Lung (tissue), 11 donors: ENCODE measurements at regions not wholly inside any gene's neighbourhood (a gene's known extent, or its start where the extent isn't known, plus 50 kb on each side); places are given as distances from the start of the nearest gene placed in this dataset.

Source experiments
- ATAC-seq: fragments of 200-7000 bp; cut with Tn5 transposase; one replicate; pipeline ENCODE4 v1.9.1; 2020; ENCODE audit warnings: moderate number of reproducible peaks; ENCODE audit not compliant: insufficient read depth, low FRiP score
- DNase-seq, 3 donors: peaks; one replicate each; pipeline ENCODE4 v3.0.0-alpha.2; 2013 to 2017
- H3K27ac ChIP-seq, 2 donors: one replicate each; pipeline ENCODE4 v1.5.1; 2013; ENCODE audit warnings: mild to moderate bottlenecking in 2 of 2, moderate library complexity in 2 of 2, control low read depth in 1 of 2, inconsistent platforms in 1 of 2, low read depth in 1 of 2, low read length in 1 of 2
- H3K27me3 ChIP-seq, 3 donors: one replicate each; pipeline ENCODE4 v1.5.1; 2013; ENCODE audit warnings: low read length in 2 of 3; ENCODE audit not compliant: control insufficient read depth in 3 of 3, insufficient read depth in 3 of 3
- H3K36me3 ChIP-seq, 4 donors: one replicate each; pipeline ENCODE4 v1.5.1; 2013; ENCODE audit warnings: low read length in 4 of 4, mild to moderate bottlenecking in 1 of 4, moderate library complexity in 1 of 4; ENCODE audit not compliant: control insufficient read depth in 4 of 4, insufficient read depth in 4 of 4
- H3K4me1 ChIP-seq, 5 donors: one replicate each; pipeline ENCODE4 v1.5.1; 2013; ENCODE audit warnings: low read length in 5 of 5, mild to moderate bottlenecking in 2 of 5, moderate library complexity in 1 of 5; ENCODE audit not compliant: control insufficient read depth in 5 of 5, insufficient read depth in 5 of 5
- H3K4me3 ChIP-seq: one replicate; pipeline ENCODE4 v1.5.1; 2013; ENCODE audit warnings: mild to moderate bottlenecking, control low read depth, moderate library complexity
- H3K9ac ChIP-seq, 2 donors: one replicate each; pipeline ENCODE4 v1.5.1; 2013; ENCODE audit warnings: low read length in 2 of 2, control low read depth in 1 of 2; ENCODE audit not compliant: insufficient read depth in 1 of 2
- H3K9me3 ChIP-seq, 4 donors: one replicate each; pipeline ENCODE4 v1.5.1; 2013; ENCODE audit warnings: low read length in 3 of 4, mild to moderate bottlenecking in 1 of 4, moderate library complexity in 1 of 4; ENCODE audit not compliant: control insufficient read depth in 4 of 4, insufficient read depth in 3 of 4
- WGBS, 2 donors: extraction: QIAGEN DNeasy Blood & Tissue Kit; methylation state at CpG; one replicate each; pipeline ENCODE4 v1.1.7; 2013; 5-methylcytosine and 5-hydroxymethylcytosine counted together
- TF ChIP-seq, protein P1 (sequence below): IDR thresholded peaks from 2 replicates; pipeline ENCODE4 v1.5.1; 2012; ENCODE audit warnings: mild to moderate bottlenecking; ENCODE audit errors: control extremely low read depth, extremely low read depth
- donor health status: control.
- donor health status: control.
- donor health status: Bipolar disorder and iron deficiency.
- donor health status: healthy.
- donor health status: DM: yes; HTN: yes; CAD: no.

DNA sequence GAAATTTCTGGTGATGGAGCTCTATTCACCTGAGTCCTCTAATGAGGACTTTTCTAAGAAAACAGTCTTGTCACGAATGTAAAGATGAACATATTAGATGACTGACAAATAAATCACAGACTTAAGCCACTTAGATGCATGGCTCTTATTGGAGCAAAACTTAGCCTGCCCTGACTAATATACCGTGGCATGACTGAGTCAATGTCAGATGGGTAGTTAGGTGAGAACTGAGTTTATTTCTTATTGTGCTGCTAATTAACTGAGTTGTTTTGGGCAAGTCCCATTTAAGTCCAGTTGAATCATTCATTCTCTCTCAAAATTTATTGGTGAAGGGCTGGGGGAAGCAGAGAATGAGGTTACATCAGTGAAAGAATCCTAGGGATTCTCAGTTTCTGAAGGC is 459.8 kb downstream of the MCTP2 start:
- DNase-seq (no peak), ATAC-seq (no peak)
- Histone ChIP-seq H3K9ac (no peak overlapping the region), H3K4me3 (no peak overlapping the region), H3K27ac (no peak overlapping the region), H3K27me3 (no peaks in the 10 kb centered on the region), H3K4me1 (peaks cover 0 to 4% (median 0%) of the 10 kb centered on the region in 5 donors), H3K36me3 (no peaks in the 10 kb centered on the region), H3K9me3 (no peaks in the 10 kb centered on the region)
- TF ChIP-seq, protein P1, sequence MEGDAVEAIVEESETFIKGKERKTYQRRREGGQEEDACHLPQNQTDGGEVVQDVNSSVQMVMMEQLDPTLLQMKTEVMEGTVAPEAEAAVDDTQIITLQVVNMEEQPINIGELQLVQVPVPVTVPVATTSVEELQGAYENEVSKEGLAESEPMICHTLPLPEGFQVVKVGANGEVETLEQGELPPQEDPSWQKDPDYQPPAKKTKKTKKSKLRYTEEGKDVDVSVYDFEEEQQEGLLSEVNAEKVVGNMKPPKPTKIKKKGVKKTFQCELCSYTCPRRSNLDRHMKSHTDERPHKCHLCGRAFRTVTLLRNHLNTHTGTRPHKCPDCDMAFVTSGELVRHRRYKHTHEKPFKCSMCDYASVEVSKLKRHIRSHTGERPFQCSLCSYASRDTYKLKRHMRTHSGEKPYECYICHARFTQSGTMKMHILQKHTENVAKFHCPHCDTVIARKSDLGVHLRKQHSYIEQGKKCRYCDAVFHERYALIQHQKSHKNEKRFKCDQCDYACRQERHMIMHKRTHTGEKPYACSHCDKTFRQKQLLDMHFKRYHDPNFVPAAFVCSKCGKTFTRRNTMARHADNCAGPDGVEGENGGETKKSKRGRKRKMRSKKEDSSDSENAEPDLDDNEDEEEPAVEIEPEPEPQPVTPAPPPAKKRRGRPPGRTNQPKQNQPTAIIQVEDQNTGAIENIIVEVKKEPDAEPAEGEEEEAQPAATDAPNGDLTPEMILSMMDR: no peak
- 90 to 93% methylated on average over 2 of the region's 2 CpGs for WGBS, 2 donors

DNA sequence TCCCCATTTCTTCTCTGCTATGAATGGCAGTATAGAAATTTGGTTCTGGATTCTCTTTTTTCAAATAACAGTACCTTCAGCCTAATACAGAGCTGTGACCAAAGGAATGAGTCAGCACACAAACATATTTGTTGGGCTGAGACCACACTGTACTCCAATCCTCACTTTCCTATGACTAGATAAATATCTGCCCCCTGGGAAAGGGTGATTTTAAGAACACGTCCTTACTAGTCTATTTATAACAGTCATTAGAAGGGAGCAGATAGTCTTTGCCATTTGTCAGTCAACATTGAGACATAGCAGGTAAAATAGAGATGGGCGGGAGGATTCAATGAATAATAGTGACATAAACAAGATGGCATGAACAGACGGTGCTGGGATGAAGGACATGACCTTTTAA is 461.3 kb downstream of the MCTP2 start:
- no peak overlapping the region for H3K9ac ChIP-seq
- peaks cover 0 to 4% (median 0%) of the 10 kb centered on the region in 5 donors for H3K4me1 ChIP-seq
- no peak for DNase-seq
- ATAC-seq: no peak
- H3K36me3 ChIP-seq: no peaks in the 10 kb centered on the region
- H3K9me3 ChIP-seq: no peaks in the 10 kb centered on the region
- WGBS, 2 donors: 79 to 90% methylated on average over 3 of the region's 3 CpGs
- H3K4me3 ChIP-seq: no peak overlapping the region
- H3K27ac ChIP-seq: no peak overlapping the region
- no peaks in the 10 kb centered on the region for H3K27me3 ChIP-seq
- TF ChIP-seq, protein P1: no peak

DNA sequence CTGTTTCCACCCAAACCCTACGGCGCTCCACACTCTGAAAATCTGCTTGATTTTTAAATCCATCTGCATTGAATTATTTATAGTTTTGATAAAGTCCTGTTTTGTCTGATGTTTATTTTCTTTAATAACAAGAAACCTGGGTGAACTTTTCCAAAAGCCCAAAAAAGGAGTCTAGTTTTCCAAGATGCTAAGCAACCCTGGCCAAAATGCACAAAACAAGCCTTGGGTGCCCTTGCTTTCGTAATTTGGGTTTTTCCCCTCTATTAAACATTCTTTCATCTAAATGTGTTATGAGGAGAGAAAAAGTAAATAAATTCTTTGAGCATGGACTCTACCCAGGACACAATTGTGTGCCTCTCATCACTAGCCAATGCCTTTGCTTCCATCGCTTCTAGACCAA is 468.9 kb downstream of the MCTP2 start:
- Histone ChIP-seq H3K36me3 (no peaks in the 10 kb centered on the region), H3K9ac (no peak overlapping the region), H3K9me3 (no peaks in the 10 kb centered on the region), H3K27ac (no peak overlapping the region), H3K4me3 (no peak overlapping the region), H3K27me3 (no peaks in the 10 kb centered on the region), H3K4me1 (no peaks in the 10 kb centered on the region)
- peak; percentile 15 to 68 (median 57) for DNase-seq
- TF ChIP-seq, protein P1: no peak
- 76 to 83% methylated on average over 4 of the region's 4 CpGs for WGBS, 2 donors
- ATAC-seq: no peak

DNA sequence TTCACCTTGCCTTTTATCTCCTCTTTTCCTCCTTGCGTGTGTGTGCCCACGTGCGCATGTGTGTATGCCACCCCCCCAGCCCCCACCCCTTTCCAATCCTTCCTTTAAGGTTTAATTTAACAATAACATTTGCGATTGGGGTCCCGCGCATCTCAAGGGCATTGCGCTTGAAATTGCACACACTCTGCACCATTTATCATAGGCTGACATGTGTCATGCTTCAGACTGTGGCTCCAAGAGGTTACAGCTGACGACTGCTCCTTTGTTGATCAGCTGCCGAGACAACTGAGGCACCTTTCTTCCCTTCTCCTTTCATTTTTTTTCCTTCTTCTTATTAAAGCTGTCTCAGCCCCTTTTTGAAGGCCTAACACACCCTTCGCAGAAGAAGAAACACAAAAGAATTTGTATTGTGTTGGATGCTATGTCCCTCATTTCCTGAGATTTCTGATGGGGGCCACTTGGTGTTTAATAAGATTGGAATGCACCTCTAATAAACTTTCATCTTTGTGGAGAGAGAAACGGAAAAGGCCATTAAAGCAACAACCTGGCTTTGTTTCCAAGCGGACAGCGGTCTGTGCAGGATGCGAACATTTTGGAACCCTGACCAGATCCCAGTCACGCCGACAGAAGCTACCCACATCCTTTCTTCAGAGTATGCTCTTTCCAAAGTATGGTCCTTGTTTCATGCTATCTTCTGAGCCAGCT is 470.1 kb downstream of the MCTP2 start:
- TF ChIP-seq, protein P1: no peak
- Histone ChIP-seq H3K9me3 (peaks cover 0 to 2% (median under 1%) of the 10 kb centered on the region in 4 donors), H3K27me3 (no peaks in the 10 kb centered on the region), H3K36me3 (no peaks in the 10 kb centered on the region), H3K27ac (no peak overlapping the region), H3K9ac (no peak overlapping the region), H3K4me3 (no peak overlapping the region), H3K4me1 (no peaks in the 10 kb centered on the region)
- DNase-seq (no peak), ATAC-seq (no peak)
- WGBS, 2 donors: 75 to 84% methylated on average over 16 of the region's 16 CpGs
